Ovary (tissue), 3 donors: ENCODE measurements at regions not wholly inside any gene's neighbourhood (a gene's known extent, or its start where the extent isn't known, plus 50 kb on each side); places are given as distances from the start of the nearest gene placed in this dataset.

Experiments used
- POLR2A ChIP-seq: fragments of 450-650 bp; IDR thresholded peaks from one replicate; pipeline ENCODE4 v1.6.1; 2017; ENCODE audit warnings: antibody characterized with exemption, mild to moderate bottlenecking, moderate library complexity
- TF ChIP-seq, protein P1 (sequence below), 3 donors: fragments of 450-650 bp in 2 of 3; fragments of 200-600 bp in 1 of 3; IDR thresholded peaks; one replicate each; pipeline versions ENCODE4 v1.5.1 to v1.8.0; 2016 to 2022; ENCODE audit warnings: antibody characterized with exemption in 3 of 3, mild to moderate bottlenecking in 1 of 3
- donor health status: DM: no; HTN: no; CAD: no.

DNA sequence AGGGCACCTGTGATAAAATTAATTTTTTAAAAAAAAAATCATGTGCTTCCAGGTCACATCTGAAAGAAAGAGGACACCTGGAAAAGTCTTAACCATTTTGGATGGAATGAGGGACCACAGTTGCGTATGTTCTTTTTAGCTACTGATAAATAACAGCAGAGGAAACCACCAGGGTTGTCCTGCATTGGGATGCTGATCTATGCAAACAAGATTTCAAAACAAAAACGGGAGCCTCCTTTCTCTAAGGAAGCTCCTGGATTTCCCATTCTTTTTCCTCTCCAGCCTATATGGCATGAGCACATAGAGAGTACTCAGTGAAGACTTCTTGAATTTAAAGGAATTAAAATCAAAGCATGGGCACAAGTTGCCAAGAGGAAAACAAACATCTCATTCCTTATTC lies 145.6 kb upstream of the THBS1 start:
- TF ChIP-seq, protein P1, sequence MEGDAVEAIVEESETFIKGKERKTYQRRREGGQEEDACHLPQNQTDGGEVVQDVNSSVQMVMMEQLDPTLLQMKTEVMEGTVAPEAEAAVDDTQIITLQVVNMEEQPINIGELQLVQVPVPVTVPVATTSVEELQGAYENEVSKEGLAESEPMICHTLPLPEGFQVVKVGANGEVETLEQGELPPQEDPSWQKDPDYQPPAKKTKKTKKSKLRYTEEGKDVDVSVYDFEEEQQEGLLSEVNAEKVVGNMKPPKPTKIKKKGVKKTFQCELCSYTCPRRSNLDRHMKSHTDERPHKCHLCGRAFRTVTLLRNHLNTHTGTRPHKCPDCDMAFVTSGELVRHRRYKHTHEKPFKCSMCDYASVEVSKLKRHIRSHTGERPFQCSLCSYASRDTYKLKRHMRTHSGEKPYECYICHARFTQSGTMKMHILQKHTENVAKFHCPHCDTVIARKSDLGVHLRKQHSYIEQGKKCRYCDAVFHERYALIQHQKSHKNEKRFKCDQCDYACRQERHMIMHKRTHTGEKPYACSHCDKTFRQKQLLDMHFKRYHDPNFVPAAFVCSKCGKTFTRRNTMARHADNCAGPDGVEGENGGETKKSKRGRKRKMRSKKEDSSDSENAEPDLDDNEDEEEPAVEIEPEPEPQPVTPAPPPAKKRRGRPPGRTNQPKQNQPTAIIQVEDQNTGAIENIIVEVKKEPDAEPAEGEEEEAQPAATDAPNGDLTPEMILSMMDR (IDR thresholded peaks at IDR 0.05) = no peak
- no peak for TF ChIP-seq POLR2A
